ENCODE measurements at regions not wholly inside any gene's neighbourhood (a gene's known extent, or its start where the extent isn't known, plus 50 kb on each side); places are given as distances from the start of the nearest gene placed in this dataset.

DNA sequence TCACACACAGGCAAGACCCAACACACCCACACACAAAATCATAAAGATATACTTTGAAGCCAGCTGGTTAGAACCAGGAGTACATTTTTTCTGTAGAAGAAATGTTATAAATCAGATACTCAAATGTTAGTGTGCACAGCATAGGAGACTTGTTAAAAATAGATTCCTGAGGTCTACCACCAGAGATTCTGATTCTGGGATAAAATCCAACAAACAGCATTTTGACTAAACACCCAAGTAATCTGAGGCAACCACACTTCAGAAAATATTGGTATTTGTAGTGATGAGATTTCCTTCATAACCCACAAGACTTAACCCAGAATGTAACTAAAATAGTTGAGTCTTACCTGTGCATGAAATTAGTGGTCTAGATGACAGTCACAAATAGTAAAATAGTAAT lies 301.8 kb downstream of the HNRNPD start:
- no peak for DNase-seq

DNA sequence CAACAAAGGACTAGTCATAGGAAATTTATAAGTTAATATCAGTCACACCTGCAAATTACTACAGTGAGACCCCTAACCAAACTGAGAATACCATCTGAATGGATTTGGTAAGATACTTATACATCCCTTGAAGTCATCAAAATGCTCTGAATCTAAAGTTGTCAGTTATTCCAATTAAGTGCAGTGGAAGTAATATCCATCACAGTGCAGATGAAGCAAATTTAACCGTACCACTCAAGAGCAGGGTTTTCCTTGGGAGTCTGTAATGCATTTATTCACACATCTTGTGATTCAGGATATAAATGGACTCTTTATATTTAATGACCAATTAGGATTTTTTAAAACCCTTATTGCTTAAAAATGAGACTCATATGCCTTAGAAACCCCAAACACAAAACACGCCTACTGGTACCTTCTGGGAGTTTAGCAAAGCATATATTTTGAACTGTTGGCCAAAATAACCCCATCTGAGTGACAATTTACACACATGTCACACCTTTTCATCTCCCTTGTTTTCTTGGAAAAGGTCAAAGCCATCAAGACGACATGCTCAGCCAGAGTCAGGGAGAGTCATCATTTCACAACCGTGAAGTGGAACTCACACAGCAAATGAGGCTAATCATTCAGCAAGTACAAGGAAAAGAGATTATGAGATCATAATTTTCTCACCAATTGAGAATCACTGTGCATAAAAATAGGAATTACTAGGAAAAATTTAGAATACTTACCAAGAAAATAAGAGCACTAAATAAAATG lies 303.7 kb downstream of the HNRNPD start:
- DNase-seq, result no peak

DNA sequence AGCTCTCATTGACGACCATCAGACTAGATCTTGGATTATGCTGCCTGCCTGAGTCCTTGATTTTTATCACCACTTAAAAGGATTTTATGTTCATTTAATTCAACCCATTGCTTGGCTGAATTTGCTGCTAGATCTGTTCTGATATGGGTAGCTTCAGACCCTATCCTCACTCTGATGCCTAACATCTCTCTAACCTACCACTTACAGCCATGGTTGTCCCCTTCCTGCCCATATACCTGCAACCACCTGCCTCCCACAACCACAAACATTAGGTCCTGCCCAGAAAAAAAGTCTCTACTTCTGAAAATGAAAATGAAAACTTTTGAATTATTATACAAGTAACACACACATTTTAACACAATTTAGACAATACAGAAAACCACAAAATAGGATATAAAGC lies 310.8 kb downstream of the HNRNPD start:
- no peak for DNase-seq

DNA sequence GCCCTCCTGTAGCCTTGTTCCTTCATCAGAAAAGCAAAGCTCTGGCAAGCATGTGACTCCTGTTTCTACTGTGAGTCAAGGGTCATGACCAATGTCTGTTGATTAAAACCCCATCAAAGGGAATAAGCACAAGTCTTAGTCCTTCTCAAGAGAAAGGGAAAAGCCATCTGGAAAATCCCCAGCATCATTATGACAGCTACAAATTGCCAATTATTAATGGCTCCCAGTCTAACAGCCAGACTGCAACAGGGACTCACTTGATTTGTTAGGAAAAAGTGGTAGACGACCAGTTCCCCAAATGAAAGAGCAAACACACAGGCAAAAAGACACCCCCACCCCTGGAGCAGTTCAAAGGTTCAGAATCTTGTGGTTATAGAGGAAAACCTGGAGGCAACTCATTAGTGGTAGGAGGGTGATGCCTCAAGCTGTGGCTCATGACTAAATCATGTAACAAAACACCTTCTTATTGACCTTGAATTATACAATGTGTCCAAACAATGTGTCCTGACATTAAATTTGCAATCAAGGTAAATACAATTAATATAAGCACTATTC lies 315.7 kb downstream of the HNRNPD start:
- no peak for DNase-seq

DNA sequence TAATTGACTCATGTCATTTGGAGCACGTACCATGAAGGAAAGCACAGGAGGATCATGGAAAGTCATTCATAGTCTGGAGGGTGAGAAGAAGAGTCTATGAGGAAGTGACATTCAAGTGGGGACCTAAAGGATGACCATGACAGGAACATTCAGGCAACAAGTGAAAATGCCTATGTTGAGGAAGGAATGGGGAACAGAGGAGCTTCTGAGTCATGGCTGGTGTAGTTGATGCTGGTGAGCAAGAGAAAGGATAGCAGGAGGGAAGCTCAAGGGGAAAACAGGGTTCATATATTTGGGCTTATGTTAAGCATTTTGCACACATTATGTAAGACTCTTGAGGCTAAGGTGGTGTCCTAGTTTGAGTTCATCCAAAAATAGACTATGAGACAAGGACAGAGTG lies 318.6 kb downstream of the HNRNPD start:
- no peak for DNase-seq

DNA sequence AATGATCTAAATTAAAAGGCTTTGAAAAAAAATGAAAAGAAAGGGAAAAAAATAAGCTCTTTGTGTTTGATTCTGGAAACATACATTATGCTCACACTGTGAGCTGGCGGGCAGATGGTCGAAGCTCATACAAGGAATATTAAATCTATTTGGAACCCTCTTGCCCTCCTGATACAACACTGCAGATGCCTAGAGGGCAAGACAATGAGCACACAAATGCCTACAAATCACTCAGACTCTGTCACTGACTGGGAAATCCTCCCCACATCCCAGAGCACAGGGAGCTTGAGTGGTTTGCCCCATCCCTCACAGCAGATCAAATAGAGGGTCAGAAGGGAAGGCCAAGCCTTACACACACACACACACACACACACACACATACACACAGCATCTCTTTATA lies 320.4 kb downstream of the HNRNPD start:
- no peak for DNase-seq

DNA sequence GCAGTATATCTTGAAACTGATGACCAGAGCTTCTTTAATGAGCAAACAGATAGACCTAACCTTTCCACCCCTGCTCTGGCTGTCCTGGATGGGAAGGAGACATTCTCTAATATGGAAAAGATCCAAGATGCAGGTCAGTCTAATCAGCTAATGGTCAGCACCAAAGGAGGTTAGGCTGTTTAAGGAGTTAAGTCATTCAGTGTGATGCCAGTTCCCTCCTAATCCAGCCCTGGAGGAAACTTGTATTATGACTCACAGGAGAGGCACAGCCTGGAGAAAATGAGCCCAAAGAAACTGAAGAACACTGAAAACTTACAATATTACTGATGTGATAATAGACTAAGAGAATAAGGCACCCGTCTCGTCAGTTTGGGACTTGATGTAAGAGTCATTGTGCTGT lies 323.0 kb downstream of the HNRNPD start:
- DNase-seq, result no peak

DNA sequence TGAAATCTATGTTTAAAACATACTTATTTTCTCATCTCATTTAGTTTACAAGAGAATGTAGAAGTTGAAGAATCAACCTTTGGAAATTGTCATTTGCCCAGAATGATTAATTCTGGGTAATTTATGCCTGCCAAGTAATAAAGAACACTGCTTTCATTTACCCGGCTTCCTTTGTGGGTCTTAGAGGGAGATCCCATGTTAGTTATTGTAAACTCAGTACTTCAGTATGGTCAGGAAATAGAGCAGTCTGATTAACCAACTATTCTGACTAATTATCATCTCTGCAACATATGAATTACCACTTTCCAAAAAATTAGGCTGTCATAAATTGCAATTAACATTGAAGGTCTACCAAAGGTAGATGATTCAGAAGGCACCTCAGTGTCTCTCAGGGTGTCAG lies 324.5 kb downstream of the HNRNPD start:
- no peak for DNase-seq

DNA sequence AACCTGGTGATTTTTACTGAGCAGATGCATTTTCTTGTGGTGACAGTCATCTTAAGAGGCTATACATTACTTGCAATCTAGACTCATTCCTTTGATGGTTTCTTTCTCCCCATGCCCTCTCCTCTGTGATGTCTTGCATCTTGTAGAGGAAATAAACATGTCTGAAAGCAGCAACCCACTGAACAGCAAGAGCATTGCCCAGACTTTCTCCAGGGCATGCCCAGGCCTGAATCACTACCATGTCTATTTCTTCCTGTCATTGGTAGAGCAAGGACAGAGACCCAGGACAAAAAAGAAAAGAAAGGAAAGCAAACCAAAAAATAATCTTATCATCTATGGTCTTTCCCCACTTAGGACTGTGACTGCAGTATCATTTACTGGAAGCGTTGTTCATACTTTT lies 326.1 kb downstream of the HNRNPD start:
- DNase-seq, result no peak

DNA sequence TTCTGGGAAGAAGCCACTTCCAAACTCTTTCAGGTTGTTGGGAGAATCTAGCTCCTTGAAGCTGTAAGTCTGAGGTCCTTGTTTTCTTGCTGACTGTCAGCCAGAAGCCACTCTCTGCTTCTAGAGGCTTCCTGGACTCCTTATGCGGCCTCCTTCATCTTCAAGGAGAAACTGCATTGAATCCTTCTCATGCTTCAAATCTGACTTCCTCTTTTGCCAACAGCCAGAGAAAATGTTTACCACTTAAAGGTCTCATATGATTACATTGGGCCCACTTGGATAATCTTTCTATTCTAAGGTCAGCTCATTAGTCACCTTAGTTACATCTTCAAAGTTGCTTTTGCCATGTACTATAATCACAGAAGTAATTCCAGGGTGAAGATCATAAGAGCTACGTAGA lies 327.0 kb downstream of the HNRNPD start:
- DNase-seq, result no peak

DNA sequence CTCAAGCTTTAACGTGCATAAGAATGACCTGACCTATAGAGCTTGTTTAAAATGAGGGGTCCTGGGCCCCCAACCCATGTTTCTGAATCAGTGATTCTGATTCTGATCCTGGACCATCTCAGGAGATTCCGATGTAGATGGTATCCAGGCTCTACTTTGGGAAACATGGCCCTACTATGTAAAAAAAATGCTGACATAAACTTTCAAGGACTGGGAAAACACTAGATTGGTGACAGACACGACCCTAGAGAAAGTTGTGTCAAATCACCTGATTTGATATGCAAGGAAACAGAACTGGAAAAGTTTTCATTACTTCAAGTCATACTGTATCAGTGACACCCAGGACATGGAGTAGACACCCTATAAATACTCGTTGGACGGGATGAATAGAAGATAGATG lies 328.5 kb downstream of the HNRNPD start:
- DNase-seq, result no peak

DNA sequence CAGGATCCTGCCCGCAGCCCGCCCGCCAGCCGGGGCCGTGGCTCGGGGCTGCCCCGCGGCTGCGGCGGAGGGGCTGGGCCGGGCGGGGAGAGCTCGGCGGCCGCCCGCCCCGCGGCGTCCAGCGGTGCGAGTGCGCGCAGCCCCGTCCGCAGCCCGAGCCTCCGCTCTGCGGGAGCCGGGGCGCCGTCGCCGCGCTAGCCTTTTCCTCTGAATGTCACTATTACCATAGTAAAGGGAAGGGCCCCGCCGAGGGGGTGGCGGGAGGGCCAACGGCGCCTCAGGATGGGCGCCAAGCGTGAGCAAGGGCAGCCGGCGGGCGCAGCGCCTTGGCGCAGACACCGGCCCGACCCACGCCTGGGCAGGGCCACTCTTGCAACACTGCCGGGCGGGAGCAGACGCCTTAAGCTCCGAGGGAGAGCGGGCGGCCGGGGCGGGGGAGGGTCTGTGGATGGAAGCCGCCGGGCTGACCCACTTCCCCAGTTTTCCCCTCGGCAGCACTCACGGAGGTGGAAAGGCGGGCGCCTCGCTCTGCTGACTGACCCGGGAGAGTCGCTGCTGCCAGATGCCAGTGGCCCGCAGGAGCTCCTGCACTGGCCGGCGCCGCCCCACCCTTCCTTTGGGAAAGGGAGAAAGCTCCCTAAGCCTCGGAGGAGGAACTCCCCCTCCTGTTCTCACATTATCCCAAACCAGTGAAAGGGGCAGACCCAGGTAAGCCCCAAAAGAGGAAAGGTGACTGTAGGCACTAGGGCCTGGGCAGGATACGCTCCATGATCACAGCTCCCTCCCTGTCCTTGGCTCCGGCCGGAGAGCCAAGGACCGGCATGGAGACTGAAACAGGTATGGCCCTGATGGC lies 329.4 kb downstream of the HNRNPD start:
- peak; percentile 63 for DNase-seq

DNA sequence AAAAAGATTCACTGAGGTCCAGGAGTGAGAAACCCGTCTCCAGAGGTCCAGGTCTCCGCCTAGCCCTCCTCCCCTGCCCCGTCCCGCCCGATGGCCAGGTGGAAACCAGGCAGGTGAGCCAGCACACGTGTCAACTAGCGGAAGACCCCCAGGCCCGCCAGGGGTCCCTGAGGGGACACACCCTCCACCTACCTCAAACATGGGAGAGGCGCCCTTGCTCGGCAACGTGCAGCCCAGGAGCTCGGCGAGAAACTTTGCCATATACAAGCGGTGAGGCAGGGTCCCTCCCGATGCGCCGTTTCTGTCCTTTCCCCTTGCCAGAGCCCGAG lies 330.0 kb downstream of the HNRNPD start:
- DNase-seq, result no peak

DNA sequence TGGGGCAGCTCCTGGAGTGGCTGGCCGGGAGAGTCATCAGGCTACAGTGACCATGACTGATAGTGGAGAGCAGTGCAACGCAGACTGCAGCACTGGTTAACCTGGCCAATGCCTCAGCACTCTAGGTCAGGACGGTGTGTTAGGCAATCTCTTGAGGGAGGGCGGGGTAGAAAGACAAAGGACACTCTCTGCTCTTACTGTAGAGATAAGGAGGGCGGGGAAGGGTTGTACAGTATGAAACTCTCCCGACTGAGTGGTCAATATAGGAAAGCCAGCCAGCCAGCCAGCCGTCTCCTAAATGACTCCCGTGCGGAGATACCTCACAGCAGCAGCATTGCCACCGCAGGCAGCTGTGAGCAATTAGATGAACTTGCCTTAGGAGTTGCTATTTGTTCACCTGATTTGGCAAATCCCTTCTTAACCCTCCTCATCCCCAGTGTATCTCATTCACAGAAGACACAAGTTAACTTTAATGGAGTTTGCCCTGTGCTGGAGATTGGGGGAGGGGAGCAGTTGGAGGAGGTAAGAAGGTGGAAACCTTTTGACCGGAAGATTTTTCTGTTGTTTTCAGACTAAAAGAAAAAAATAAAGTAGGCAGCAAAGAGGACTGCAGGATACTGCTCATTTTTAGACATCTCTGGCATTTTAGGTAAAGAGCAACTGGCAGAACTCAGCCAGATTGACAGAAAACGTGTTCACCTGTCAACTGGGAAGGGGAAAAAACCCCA lies 330.5 kb downstream of the HNRNPD start:
- DNase-seq, result no peak

DNA sequence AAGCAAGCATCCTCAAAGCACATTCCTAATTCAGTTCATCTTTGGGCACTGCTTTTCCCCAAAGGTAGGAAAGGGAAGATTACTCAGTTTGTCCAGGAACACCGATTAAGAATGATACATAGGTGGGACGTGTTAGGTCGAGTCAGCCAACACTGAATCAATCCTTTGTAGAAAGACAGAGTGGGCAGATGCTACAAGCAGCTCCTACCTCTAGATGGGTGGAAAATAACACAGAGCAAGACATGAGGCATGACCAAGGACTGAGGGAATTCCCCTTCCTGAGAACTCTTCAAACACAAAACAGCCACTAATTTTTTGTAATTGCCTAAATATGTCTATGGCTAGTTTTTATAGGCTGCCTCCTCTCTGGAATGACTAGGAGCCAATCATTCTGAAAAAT lies 331.7 kb downstream of the HNRNPD start:
- DNase-seq, result no peak

DNA sequence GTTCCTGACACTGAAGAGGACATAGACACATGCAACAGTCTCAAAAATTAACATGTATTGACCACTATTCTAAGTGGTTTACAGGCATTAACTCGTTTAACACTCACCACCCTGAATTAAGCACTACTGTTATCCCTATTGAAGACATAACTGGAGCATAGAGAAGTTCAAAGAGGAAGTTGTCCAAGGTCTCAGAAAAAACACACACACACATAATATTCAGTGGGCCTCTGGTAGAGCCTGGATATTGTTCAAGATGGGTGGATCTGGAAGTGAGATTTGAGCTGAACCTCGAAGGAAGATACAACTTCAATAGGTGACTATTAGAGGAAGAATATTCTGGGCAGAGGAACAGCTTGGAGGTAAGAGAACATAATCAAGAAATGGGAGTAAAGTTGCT lies 334.9 kb downstream of the HNRNPD start:
- no peak for DNase-seq

DNA sequence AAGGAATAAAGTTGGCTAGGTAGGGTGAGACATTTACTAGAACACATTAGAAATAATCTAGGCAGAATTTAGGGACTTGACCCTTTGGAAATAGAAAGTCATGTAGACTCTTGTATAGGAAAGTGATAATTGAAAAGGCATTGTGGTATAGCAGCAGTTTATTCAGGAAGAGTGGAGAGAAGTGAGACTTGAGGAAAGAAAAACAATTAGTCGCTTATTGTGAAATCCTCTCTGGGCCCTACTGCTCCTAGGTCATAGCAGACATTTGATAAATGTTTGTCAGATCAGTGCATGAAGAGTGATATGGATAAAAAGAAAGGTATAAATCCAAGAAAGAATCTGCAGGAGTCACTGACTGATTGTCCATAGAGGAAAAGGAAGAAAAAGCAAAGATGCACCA lies 337.6 kb downstream of the HNRNPD start:
- DNase-seq, result no peak

DNA sequence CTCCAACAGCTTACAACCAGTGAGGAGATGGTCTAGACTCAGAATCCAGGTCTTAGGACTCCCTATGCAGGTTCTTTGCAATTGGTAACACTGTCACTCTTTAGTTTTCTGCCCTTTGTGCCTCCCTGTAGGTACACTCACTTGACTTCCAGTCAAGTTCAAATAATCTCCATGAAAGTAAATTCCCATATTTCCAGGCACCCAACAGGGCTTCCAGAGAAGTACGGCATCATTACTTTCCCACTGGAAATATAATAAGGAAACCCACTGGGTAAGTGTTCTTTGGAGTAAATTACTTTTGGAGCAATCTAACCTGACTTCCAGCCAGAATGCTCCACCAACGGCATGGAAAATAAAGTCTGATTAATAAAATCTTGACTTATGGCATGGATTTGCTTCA lies 338.9 kb downstream of the HNRNPD start:
- DNase-seq, result no peak

DNA sequence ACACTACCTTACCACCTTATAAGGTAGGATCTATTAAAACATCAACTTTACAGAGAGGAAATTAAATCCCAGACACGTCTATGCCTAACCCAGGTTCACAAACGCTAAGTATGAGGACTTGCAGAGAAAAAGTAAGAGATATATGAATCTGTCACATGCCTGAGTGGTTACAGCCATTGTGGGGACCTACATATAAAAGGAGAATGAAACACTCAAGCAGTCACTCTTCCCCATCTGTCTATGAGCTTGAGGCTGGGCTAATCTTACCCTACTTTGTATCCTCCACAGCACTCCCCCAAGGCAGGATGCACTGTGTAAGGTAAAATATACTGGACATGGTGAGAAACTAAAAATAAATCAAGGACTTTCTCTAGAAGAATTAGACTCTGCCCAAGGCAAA lies 339.9 kb downstream of the HNRNPD start:
- DNase-seq, result no peak

DNA sequence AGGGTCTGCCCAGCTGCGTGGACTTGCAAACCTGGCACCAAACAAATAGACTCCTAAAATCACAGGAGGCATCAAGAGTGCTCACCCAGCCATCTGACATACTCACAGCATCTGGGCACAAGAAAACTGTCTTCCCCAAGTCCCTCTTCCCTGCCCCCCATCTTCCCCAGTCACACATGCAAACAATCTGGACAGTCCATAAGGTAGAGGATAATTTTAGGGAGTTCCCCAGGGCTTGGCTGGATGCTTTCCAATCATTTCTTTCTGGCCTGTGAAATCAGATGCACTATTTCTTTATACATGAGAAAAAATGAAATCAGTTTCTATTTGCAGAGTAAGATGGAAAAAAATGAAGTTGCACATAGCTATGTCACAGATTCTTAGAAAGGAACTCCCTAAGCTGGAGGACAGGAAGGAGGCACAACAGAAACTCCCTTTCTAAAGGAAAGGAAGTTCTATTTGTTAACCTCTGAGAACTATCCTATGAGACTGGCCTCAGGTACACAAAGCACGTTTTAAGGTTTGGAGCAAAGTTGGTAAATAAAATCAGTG lies 342.3 kb downstream of the HNRNPD start:
- DNase-seq, result no peak

DNA sequence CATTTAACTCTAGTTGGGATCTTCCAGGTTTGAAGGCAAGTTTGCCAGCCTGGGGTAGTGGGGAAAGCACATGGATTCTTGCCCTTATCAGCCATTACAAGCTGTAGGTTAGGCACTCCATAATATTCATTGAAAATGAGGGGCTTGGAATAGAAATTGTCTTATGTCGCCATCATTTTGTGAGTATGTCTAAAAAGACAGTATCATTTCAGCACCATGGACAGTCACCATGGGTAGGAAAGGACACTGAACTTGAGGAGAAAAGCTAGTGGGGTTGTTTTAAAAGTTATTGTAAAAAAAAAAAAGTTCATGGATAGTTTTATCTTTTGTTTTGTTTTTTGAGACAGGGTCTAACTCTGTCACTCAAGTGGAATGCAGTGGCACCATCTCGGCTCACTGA lies 356.1 kb downstream of the HNRNPD start:
- DNase-seq, result no peak

DNA sequence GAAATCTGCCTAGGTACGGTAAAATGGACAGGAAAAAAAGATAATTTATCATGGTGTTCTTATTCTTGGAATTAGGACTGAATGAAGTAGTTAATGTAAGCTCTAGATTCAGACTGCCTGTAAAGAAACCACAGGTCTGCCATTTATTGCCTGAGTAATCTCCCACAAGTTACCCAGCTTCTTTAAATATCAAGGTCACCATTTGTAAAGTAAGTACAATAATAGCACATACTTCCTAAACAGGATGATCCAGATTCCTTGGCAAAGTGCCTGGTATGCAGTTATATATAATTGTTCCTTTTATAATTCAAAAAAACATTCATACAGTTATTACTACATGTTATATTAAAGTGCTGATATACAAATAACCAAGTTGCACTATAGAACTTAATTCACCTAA lies 368.6 kb downstream of the HNRNPD start:
- no peak for DNase-seq

DNA sequence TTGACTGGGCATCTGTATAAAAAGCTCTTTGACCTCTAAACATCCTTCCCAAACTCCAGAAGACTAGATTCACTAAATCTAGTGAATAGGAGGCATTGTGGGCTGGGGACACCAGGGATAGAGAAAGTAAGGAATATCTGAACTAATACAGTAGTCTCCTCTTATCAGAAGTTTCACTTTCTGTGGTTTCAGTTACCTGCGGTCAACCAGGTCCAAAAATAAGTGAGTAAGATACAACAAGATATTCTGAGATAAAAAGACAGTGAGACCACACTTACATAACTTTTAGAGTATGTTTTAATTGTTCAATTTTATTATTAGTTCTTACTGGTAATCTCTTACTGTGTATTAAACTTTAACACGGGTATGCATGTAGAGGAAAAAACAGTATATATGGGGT lies 376.5 kb downstream of the HNRNPD start:
- DNase-seq, result no peak

Measured in femur (tissue), 1 donor.